HG03045 (cell line): ENCODE measurements at regions not wholly inside any gene's neighbourhood (a gene's known extent, or its start where the extent isn't known, plus 50 kb on each side); places are given as distances from the start of the nearest gene placed in this dataset.
A peak's percentile ranks its signal among the peaks of the same experiment; 100 is the strongest.

Source experiments
- ATAC-seq: cut with Tn5 transposase; IDR thresholded peaks from one replicate; pipeline ENCODE4 v1.9.1; 2021; ENCODE audit warnings: mild to moderate bottlenecking, moderate library complexity; ENCODE audit not compliant: unreplicated experiment

- ATAC-seq, result no peak
Observed at GRCh38 chr11:129723146-129723760, 92.4 kb upstream of the TMEM45B start.

GRCh38 chr11:129723761-129724162, 91.9 kb upstream of the TMEM45B start:
- ATAC-seq, result no peak

GRCh38 chr11:129724866-129725265, 90.8 kb upstream of the TMEM45B start:
- ATAC-seq, result no peak

- no peak for ATAC-seq
Observed at GRCh38 chr11:129726179-129726578, 89.5 kb upstream of the TMEM45B start.

- ATAC-seq, result no peak
Observed at GRCh38 chr11:129728581-129728980, 87.1 kb upstream of the TMEM45B start.

GRCh38 chr11:129729216-129729615, 86.4 kb upstream of the TMEM45B start:
- ATAC-seq, result no peak

- no peak for ATAC-seq
Observed at GRCh38 chr11:129729823-129730222, 85.8 kb upstream of the TMEM45B start.

- ATAC-seq, result no peak
Observed at GRCh38 chr11:129731316-129731715, 84.3 kb upstream of the TMEM45B start.

GRCh38 chr11:129732941-129733340, 82.7 kb upstream of the TMEM45B start:
- ATAC-seq, result no peak

- no peak for ATAC-seq
Observed at GRCh38 chr11:129733384-129733783, 82.3 kb upstream of the TMEM45B start.

- no peak for ATAC-seq
Observed at GRCh38 chr11:129733981-129734380, 81.7 kb upstream of the TMEM45B start.

GRCh38 chr11:129734654-129735053, 81.0 kb upstream of the TMEM45B start:
- no peak for ATAC-seq

GRCh38 chr11:129737831-129738230, 77.8 kb upstream of the TMEM45B start:
- ATAC-seq, result no peak

GRCh38 chr11:129738242-129738641, 77.4 kb upstream of the TMEM45B start:
- no peak for ATAC-seq

- no peak for ATAC-seq
Observed at GRCh38 chr11:129739339-129739738, 76.3 kb upstream of the TMEM45B start.

GRCh38 chr11:129740125-129740719, 75.4 kb upstream of the TMEM45B start:
- ATAC-seq, result no peak

- no peak for ATAC-seq
Observed at GRCh38 chr11:129743112-129743815, 72.4 kb upstream of the TMEM45B start.

- no peak for ATAC-seq
Observed at GRCh38 chr11:129747071-129747470, 68.6 kb upstream of the TMEM45B start.

- no peak for ATAC-seq
Observed at GRCh38 chr11:129749141-129749540, 66.5 kb upstream of the TMEM45B start.

GRCh38 chr11:129750343-129751292, 65.0 kb upstream of the TMEM45B start:
- ATAC-seq, result peak; percentile 86

- ATAC-seq, result no peak
Observed at GRCh38 chr11:129751511-129751910, 64.1 kb upstream of the TMEM45B start.
